GM10248 (cell line): ENCODE measurements at regions not wholly inside any gene's neighbourhood (a gene's known extent, or its start where the extent isn't known, plus 50 kb on each side); places are given as distances from the start of the nearest gene placed in this dataset.

Experiments
- CTCF ChIA-PET: fragments of 300-600 bp; sonication (Branson Sonifier 250); formaldehyde crosslinking; extraction: SDS; loops from one replicate; lab custom pipeline; 2021; ENCODE audit warnings: antibody characterized with exemption; lab: Yijun Ruan, JAX
- POLR2A ChIA-PET: fragments of 350-650 bp; sonication (Branson Sonifier 250); formaldehyde crosslinking; extraction: SDS; loops from one replicate; lab custom pipeline; 2020; ENCODE audit warnings: antibody characterized with exemption; lab: Yijun Ruan, JAX
- DNase-seq: peaks from one replicate; pipeline ENCODE4 v3.0.0; 2012; ENCODE audit errors: extremely low spot score
- CTCF ChIP-seq: IDR thresholded peaks from 2 replicates; pipeline ENCODE4 v1.5.1; 2012; ENCODE audit warnings: mild to moderate bottlenecking, low read depth; ENCODE audit errors: extremely low read depth, missing control alignments, control extremely low read depth

GRCh38 chr1:99122039-99122438 is 117.4 kb upstream of the PLPPR5 start:
- ChIA-PET POLR2A (no interaction called here), CTCF (interaction anchor here (2.2 kb wide), 1 partner anchor 12 kb away, joined by 9 read pairs; no protein-coding TSS in a partner anchor)
- no peak for DNase-seq

GRCh38 chr1:99123936-99124335 is 119.3 kb upstream of the PLPPR5 start:
- DNase-seq = no peak
- ChIA-PET POLR2A (no interaction called here), CTCF (no interaction called here)
- no peak for TF ChIP-seq CTCF

More at GRCh38 chr1:99122039-99122438, 117.4 kb upstream of the PLPPR5 start:
- no peak for TF ChIP-seq CTCF

GRCh38 chr1:99131546-99131945 is 126.9 kb upstream of the PLPPR5 start:
- DNase-seq = no peak
- ChIA-PET POLR2A (no interaction called here), CTCF (interaction anchor here (0.9 kb wide), 1 partner anchor 16 kb away, joined by 3 read pairs; no protein-coding TSS in a partner anchor)
- no peak for TF ChIP-seq CTCF

GRCh38 chr1:99133756-99134500 is 129.3 kb upstream of the PLPPR5 start:
- POLR2A ChIA-PET = no interaction called here
- TF ChIP-seq CTCF = no peak
- DNase-seq = no peak
- CTCF ChIA-PET = interaction anchor here (1.4 kb wide), 1 partner anchor 339 kb away, joined by 3 read pairs; no protein-coding TSS in a partner anchor

- ChIA-PET CTCF (interaction anchor here (0.6 kb wide), 1 partner anchor 10 kb away, joined by 3 read pairs; no protein-coding TSS in a partner anchor), POLR2A (no interaction called here)
- no peak for TF ChIP-seq CTCF
Measured at GRCh38 chr1:99137554-99138206, 126.6 kb upstream of the PLPPR4 start.

GRCh38 chr1:99139876-99140275 is 124.4 kb upstream of the PLPPR4 start:
- DNase-seq = no peak
- CTCF ChIA-PET = interaction anchor here (1.0 kb wide), 1 partner anchor 12 kb away, joined by 3 read pairs; no protein-coding TSS in a partner anchor
- POLR2A ChIA-PET = no interaction called here
- no peak for TF ChIP-seq CTCF

More at GRCh38 chr1:99137554-99138206, 126.6 kb upstream of the PLPPR4 start:
- no peak for DNase-seq
